Mucosa of descending colon (tissue), 3 donors: ENCODE measurements at regions not wholly inside any gene's neighbourhood (a gene's known extent, or its start where the extent isn't known, plus 50 kb on each side); places are given as distances from the start of the nearest gene placed in this dataset.

Experiments
- ATAC-seq: fragments of 200-7000 bp; cut with Tn5 transposase; one replicate; pipeline ENCODE4 v1.9.1; 2020; ENCODE audit warnings: mild to moderate bottlenecking, moderate library complexity
- DNase-seq, 3 donors: peaks; one replicate each; pipeline ENCODE4 v3.0.0-alpha.2; 2020
- H3K36me3 ChIP-seq: fragments of 200-600 bp; one replicate; pipeline ENCODE4 v1.8.0; 2021; ENCODE audit warnings: low read depth, mild to moderate bottlenecking
- H3K4me1 ChIP-seq: fragments of 200-600 bp; one replicate; pipeline ENCODE4 v1.8.0; 2021; ENCODE audit warnings: low read depth, mild to moderate bottlenecking
- H3K4me3 ChIP-seq: fragments of 200-600 bp; one replicate; pipeline ENCODE4 v1.8.0; 2021; ENCODE audit warnings: mild to moderate bottlenecking
- H3K9me3 ChIP-seq: fragments of 200-600 bp; one replicate; pipeline ENCODE4 v1.8.0; 2021; ENCODE audit warnings: mild to moderate bottlenecking
- intact Hi-C, 2 donors: fragments of 100-400 bp; cut with DNase I in 1 of 2; cut with micrococcal nuclease in 1 of 2; formaldehyde crosslinking; loops; one replicate each; pipeline versions ENCODE4 v1.11.0 to v1.11.1; 2022; cut with DNase I, micrococcal nuclease
- TF ChIP-seq, protein P1 (sequence below): fragments of 200-600 bp; IDR thresholded peaks from one replicate; pipeline ENCODE4 v1.8.0; 2022; ENCODE audit warnings: antibody characterized with exemption, mild to moderate bottlenecking
- donor health status: DM: no; HTN: no; CAD: no; lungs with moderate emphysema.
- donor health status: DM: no; HTN: no; CAD: no.
- donor health status: DM: no; HTN: yes; CAD: no.

DNA sequence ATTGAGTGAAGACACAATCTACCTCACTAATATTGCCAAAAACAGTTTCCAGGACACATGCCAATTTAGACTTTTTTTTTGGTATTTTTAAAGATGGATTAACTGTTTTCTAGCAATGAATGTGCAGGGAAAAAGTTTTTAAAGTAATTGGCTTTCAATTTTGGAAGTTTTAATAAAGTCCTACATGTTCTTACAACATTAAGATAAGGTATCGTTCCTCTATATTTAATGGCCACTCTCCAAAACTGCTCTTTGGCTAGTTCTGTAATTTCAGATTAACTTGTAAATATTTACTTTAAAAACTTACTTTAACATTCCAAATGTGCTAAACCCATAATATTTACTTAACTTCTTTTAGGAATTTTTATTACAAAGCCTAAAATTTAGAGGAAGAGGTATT is 1332.2 kb upstream of the PRMT6 start:
- Histone ChIP-seq H3K36me3 (no peaks in the 10 kb centered on the region), H3K9me3 (no peaks in the 10 kb centered on the region), H3K4me3 (no peak overlapping the region), H3K4me1 (no peaks in the 10 kb centered on the region)
- ATAC-seq, result no peak
- no peak for DNase-seq
- intact Hi-C loops, result no loop called here
- TF ChIP-seq, protein P1, sequence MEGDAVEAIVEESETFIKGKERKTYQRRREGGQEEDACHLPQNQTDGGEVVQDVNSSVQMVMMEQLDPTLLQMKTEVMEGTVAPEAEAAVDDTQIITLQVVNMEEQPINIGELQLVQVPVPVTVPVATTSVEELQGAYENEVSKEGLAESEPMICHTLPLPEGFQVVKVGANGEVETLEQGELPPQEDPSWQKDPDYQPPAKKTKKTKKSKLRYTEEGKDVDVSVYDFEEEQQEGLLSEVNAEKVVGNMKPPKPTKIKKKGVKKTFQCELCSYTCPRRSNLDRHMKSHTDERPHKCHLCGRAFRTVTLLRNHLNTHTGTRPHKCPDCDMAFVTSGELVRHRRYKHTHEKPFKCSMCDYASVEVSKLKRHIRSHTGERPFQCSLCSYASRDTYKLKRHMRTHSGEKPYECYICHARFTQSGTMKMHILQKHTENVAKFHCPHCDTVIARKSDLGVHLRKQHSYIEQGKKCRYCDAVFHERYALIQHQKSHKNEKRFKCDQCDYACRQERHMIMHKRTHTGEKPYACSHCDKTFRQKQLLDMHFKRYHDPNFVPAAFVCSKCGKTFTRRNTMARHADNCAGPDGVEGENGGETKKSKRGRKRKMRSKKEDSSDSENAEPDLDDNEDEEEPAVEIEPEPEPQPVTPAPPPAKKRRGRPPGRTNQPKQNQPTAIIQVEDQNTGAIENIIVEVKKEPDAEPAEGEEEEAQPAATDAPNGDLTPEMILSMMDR, result no peak

DNA sequence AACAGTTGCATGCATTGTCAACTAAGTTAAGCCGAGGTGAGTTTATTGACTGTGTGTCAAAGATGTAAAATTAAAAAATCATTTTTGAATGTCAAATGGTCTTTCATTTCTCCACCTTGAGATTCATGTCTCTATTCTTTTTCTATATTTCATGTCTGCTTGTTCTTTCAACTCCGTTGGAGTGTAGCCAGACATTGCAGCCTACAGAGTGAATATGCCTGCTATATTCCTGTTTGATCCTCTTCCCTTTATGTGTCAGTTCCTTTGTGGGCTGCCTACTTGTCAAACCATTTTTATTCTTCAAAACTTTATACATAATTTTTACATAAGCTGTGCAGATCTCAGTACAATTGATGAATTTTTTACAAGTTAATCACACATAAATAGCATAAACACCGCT is 1325.8 kb upstream of the PRMT6 start:
- no peak for ATAC-seq
- intact Hi-C loops, result no loop called here
- H3K4me1 ChIP-seq, result no peaks in the 10 kb centered on the region
- no peaks in the 10 kb centered on the region for H3K36me3 ChIP-seq
- TF ChIP-seq, protein P1, result no peak
- no peak overlapping the region for H3K4me3 ChIP-seq
- H3K9me3 ChIP-seq, result no peaks in the 10 kb centered on the region
- no peak for DNase-seq

DNA sequence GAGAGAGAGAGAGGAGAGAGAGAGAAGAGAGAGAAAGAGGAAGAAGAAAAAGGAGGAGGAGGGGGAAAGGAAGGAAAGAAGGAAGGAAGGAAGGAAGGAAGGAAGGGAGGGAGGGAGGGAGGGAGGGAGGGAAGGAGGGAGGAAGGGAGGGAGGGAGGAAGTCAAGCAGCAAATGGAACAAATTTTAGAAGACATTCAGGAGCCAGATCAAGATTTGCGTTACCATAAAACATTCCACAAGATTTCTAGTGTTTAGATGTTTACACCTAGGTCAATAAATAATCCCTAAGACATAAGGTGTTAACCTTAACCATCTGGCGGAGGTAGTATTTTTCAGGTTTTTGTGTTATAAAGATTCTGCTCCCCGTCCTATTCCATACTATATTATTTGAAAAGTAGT is 1320.1 kb upstream of the PRMT6 start:
- ATAC-seq (no peak), DNase-seq (no peak)
- H3K4me3 ChIP-seq, result no peak overlapping the region
- H3K36me3 ChIP-seq, result no peaks in the 10 kb centered on the region
- intact Hi-C loops, result no loop called here
- no peaks in the 10 kb centered on the region for H3K9me3 ChIP-seq
- TF ChIP-seq, protein P1, result no peak
- H3K4me1 ChIP-seq, result no peaks in the 10 kb centered on the region

DNA sequence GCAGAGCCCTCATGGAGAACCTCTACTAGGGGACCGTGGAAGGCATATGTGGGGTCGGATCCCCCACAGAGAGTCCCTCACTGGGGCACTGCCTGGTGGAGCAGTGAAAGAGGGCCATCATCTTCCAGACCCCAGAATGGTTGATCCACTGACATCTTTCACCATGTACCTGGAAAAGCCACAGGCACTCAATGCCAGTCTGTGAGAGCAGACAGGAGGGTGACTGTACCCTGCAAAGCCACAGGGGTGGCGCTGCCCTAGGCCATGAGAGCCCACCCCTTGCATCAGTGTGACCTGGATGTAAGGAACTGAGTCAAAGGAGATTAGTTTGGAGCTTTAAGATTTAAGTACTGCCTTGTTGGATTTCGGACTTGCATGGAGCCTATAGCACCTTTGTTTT is 1276.7 kb upstream of the PRMT6 start:
- no peak for ATAC-seq
- H3K9me3 ChIP-seq, result no peaks in the 10 kb centered on the region
- H3K36me3 ChIP-seq, result no peaks in the 10 kb centered on the region
- TF ChIP-seq, protein P1, result no peak
- no peak for DNase-seq
- H3K4me1 ChIP-seq, result no peaks in the 10 kb centered on the region
- intact Hi-C loops, result no loop called here
- H3K4me3 ChIP-seq, result no peak overlapping the region

DNA sequence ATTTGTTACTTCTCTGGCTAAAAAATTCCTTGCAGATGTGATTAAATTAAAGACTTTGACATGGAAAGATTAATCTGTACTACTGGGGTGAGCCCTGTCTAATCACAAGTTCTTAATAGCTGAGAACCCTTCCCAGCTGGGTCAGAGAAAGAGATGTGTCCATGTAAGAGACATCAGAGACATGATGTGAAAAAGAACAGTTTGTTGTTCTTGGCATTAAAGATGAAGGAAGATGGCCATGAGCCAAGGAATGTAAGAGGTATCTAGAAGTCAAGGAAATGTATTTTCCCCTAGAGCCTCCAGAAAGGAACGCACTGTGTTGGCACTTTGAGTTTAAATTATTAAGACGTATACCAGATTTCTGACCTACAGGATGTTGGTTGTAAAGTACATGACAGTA is 1271.5 kb upstream of the PRMT6 start:
- TF ChIP-seq, protein P1, result no peak
- DNase-seq, result no peak
- H3K9me3 ChIP-seq, result no peaks in the 10 kb centered on the region
- no peaks in the 10 kb centered on the region for H3K4me1 ChIP-seq
- H3K4me3 ChIP-seq, result no peak overlapping the region
- no peak for ATAC-seq
- intact Hi-C loops, result no loop called here
- no peaks in the 10 kb centered on the region for H3K36me3 ChIP-seq

DNA sequence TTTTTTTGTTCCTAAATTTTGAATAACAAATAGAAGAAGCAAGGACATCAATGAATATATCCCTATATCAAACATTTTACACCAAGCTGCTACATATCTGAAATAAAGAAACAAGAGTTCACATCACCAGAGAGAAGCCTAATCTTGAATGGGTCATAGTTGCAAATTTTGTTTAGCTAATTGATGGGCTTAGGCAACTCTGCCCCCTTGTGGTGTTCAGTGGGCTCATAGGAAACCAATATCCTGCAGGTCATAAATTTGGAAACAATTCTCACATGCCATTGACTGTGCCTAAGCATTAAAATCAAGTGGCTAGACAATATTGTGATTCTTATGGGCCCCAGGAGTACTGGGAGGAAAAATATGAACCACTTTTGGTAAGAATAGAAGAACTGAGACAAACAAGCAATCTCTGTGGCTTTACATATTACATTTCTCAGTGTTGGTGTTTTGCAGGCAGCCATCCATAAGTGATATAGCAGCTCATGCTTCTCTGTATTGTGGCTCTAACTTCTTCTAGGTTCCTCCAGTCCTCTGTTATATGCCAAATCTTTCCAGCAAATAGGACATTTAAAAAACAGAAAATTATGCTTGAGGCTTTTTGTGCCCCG is 1262.8 kb upstream of the PRMT6 start:
- Histone ChIP-seq H3K9me3 (no peaks in the 10 kb centered on the region), H3K4me3 (no peak overlapping the region), H3K4me1 (no peaks in the 10 kb centered on the region), H3K36me3 (no peaks in the 10 kb centered on the region)
- TF ChIP-seq, protein P1, result peak; percentile 19
- intact Hi-C loops, result no loop called here
- ATAC-seq (peak; percentile 43), DNase-seq (peak in 1 of 3 donors; percentile 75)
